Gastroesophageal sphincter (tissue), 3 donors: ENCODE measurements at regions not wholly inside any gene's neighbourhood (a gene's known extent, or its start where the extent isn't known, plus 50 kb on each side); places are given as distances from the start of the nearest gene placed in this dataset.

Source experiments
- EP300 ChIP-seq: sonication (generic); formaldehyde crosslinking; IDR thresholded peaks from one replicate; pipeline ENCODE4 v1.6.1; 2017; ENCODE audit warnings: antibody characterized with exemption, mild to moderate bottlenecking
- POLR2A ChIP-seq, 2 donors: fragments of 450-650 bp; IDR thresholded peaks; one replicate each; pipeline ENCODE4 v1.6.1; 2017; ENCODE audit warnings: antibody characterized with exemption in 2 of 2, mild to moderate bottlenecking in 2 of 2, moderate library complexity in 1 of 2
- POLR2AphosphoS5 ChIP-seq: sonication (generic); formaldehyde crosslinking; IDR thresholded peaks from one replicate; pipeline ENCODE4 v1.6.1; 2017; ENCODE audit warnings: antibody characterized with exemption
- TF ChIP-seq, protein P1 (sequence below), 4 experiments: fragments of 200-600 bp in 2 of 4; fragments of 450-650 bp in 2 of 4; sonication (generic) in 1 of 4; IDR thresholded peaks; one replicate each; pipeline ENCODE4 v1.5.1; 2017 to 2019; ENCODE audit warnings: antibody characterized with exemption in 4 of 4, mild to moderate bottlenecking in 2 of 4, moderate library complexity in 2 of 4

DNA sequence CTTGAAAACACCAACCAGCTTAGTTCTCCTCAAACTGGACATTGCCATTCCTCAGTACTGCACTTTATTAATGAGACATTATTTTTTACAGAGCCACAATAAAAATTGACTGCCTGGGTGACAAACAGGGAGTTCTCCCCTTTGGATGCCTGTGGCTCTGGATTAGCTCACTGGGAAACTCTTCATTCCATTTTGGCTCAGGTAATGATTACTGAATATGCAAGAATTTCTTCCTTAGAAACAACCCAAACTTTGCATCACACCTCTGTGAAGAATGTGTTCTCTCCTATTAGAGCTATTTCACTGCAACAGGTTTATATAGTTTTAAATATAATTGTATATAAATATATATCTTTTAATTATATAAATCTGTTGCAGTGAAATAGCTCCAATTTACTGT is 2065.8 kb downstream of the ARAP2 start:
- TF ChIP-seq, protein P1, sequence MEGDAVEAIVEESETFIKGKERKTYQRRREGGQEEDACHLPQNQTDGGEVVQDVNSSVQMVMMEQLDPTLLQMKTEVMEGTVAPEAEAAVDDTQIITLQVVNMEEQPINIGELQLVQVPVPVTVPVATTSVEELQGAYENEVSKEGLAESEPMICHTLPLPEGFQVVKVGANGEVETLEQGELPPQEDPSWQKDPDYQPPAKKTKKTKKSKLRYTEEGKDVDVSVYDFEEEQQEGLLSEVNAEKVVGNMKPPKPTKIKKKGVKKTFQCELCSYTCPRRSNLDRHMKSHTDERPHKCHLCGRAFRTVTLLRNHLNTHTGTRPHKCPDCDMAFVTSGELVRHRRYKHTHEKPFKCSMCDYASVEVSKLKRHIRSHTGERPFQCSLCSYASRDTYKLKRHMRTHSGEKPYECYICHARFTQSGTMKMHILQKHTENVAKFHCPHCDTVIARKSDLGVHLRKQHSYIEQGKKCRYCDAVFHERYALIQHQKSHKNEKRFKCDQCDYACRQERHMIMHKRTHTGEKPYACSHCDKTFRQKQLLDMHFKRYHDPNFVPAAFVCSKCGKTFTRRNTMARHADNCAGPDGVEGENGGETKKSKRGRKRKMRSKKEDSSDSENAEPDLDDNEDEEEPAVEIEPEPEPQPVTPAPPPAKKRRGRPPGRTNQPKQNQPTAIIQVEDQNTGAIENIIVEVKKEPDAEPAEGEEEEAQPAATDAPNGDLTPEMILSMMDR (IDR thresholded peaks at IDR 0.05): no peak
- TF ChIP-seq POLR2A (IDR thresholded peaks at IDR 0.05) (no peak), EP300 (no peak), POLR2AphosphoS5 (no peak)
